Activated gamma-delta T cell treated with Interleukin-2 at 50 U/mL for 16 hours (primary cell): ENCODE measurements at regions not wholly inside any gene's neighbourhood (a gene's known extent, or its start where the extent isn't known, plus 50 kb on each side); places are given as distances from the start of the nearest gene placed in this dataset.

Experiments
- DNase-seq: peaks from one replicate; pipeline ENCODE4 v3.0.0-alpha.2; 2020

DNA sequence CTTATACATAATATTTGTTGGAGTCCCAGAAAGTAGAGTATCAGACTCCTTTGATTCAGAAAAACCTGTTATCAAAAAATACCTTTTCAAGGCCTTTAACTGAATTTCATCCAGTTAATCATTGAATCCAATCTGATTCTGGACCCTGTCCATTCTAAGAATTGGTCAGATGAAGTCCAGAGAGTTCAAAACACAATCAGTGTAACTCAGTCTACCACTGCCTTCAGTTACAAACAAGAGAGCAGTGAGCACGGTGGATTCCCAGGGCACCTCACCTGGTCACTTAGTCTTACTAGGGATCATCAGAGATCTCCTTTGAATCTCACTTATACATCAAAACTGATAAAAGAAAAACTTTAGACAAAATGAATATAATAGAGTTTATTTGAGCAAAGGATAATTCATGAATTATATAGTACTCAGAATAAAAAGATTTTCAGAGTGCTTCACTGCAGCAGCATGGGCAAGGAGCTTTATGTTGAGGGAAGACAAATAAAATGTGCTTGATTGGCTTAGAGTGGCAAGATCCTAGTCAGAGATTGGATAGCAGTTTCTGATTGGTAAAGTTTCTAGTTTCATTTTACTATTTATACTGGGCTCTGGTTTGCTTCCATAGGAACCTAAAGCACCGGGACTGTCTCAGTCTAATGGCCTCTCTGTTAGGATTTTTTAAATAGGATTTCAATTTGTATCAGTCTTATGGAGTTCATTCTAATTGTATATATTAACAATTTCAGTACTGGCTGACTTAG is 474.9 kb upstream of the GOLIM4 start:
- DNase-seq, result no peak

DNA sequence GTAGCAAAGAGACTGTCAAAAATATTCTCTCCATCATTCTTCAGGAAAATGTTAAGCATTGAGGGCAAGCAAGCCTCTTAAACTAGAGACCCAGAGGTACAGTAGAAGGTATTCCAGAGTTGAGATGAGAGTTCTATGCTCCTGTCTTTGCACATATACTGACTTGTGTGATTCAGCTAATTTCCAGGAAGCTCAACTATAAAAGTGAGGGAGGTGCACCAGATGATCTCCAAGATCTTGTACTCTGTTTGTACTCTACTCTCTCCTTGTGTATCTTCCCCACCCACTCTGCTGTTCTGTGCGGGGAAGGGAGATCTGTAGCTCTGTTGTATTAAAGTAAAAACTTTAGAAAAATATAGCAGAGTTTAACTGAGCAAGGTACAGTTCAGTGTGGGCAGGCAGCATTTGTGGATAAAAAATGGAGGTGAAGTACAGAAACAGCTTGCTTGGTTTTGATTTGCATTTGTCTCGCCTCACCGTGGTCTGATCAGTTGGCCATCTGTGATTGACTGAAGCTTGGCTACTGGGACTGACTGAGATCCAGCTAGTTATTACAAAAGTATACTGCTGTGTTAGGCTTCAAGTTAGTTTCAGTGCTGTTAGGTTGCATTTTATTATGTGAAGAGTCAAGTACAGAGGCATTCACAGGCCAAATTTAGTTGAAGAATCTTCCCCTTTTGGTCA is 463.1 kb upstream of the GOLIM4 start:
- DNase-seq, result no peak

DNA sequence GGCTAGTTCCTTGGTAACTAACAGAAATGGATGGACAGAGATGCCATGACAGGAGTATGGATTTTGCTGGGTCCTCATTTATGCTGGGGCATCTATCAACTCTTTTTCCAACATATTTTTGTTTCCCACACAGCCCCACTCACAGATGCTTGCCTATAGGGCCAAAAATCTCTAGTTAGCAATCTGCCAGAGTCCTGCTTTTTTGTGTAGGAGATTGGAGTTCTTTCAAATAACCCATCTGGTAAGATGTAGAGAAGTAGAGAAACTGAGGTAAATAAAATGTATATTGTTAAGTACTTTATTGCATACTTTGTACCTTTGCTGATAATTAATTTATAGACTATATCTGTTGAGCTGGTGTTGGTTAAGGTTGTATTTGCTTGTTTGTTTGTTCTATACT is 456.5 kb upstream of the GOLIM4 start:
- no peak for DNase-seq

DNA sequence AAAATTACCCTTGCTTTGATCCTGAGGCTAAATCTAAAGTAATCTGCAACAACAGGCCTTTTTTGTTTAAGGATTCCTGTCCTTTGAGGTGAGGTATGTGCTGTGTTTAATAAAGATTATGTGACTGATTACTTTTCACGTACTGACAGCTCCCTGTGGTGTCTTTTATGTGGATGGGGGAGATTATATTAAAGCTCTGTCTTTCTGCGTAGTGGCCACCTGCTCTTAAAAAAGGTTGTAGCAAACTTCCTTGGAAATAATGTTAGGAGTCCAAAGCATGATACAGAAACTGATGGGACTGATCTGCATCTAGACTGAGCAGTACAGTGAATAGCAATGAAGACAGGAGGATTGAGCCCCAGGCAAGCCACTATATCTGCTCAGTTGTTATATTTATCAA is 453.0 kb upstream of the GOLIM4 start:
- no peak for DNase-seq

DNA sequence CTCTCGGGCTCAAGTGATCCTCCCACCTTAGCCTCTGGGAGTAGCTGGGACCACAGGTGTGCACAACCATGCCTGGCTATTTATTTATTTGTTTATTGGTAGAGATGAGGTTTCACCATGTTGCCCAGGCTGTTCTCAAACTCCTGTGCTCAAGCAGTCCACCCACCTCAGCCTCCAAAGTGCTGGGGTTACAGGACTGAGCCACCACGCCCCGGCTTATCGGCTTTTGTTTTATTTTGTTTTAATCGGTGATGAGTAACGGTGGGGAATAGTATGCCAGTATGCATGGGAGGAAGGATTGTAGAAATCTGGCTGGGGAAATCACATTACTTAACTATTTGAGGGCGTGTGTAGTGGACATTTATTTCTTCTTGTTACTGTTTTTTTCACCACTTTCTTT is 451.0 kb upstream of the GOLIM4 start:
- DNase-seq, result no peak

DNA sequence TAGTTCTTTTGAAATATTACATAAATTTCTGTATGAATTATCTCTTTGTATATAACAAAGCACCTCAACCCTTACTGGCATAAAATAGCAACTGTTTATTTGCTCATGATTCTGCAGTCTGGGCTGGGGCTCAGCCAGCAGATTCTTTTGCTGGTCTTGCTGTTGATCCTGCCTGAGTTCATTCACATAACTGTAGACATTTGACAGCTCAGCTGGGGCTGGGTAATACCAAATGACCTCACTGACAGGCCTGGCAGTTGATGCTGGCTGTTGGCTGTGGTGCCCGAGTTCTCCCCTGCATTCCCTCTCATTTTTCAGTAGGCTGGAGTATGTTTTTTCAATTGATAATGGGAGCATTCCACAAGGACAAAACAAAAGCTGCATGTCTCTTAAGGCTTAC is 449.9 kb upstream of the GOLIM4 start:
- DNase-seq, result no peak

DNA sequence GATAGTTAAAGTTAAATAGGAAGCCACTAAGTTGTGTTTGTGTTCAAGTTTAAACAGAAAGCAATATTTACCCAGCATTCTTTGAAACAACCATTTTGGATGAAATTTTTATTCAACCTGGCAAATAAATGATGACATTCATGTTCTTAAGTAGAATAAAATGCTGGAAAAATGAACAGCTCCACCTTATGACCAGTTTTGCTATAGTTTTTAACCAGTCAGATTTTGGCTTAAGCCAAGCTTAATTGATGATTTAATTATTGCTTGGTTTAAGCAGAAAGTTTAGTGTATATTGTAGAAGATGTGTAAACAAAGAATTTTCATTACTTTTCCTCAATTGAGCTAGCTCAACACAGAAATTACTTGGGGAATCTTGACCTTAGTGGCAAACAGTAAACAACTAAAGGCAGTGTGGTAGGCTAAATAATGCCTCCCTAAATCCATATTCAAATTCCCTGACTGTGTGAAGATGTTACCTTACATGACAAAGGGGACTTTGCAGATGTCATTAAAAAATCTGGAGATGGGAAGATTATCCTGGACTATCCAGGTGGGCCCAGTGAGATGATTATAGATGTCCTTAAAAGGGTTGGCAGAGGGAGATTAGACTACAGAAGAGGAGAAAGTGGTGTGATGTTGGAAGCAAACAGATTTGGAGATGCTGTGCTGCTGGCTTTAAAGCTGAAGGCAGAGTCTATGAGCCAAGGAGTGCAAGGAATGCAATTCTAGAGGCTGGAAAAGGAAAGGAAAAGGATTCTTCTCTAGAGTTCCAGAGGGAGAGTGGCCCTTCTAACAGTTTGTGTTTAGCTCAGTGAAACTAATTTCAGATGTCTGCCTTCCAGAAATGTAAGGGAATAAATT is 448.6 kb upstream of the GOLIM4 start:
- DNase-seq, result no peak

DNA sequence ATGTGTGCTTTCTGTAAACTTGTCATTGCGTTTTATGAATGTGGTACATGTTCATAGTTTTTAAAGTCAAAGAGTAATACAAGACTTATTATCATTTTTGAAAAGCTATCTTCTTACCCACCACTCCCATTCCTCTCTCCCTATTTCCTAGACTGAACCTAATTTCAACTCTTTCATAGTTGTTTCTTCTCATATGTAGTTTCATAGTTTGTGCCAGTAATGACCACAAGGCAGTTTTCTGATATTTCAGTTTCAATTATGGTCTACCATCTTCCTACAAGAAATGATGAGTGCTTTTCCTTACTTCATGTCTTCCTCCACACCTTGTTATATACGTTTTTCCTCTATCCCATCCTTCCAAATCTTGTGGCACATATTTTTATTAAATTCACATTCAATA is 445.0 kb upstream of the GOLIM4 start:
- no peak for DNase-seq

DNA sequence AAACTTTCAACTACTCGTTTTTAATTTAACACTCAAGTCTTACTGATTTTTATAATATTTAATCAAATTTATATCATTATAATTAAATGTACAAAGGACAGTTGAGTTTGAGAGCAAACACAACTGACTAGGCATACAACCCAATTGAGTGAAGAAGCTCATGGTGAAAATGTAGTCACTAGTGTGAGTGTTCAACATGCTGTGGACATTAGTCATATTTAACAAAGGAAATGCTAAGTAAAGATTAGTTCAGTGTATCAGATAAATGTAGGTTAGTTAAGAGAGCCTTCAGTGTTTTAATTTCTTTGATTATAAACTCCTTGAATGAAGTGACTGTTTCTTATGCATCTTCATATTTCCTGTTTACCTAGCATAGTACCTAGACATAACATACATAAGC is 444.2 kb upstream of the GOLIM4 start:
- no peak for DNase-seq

DNA sequence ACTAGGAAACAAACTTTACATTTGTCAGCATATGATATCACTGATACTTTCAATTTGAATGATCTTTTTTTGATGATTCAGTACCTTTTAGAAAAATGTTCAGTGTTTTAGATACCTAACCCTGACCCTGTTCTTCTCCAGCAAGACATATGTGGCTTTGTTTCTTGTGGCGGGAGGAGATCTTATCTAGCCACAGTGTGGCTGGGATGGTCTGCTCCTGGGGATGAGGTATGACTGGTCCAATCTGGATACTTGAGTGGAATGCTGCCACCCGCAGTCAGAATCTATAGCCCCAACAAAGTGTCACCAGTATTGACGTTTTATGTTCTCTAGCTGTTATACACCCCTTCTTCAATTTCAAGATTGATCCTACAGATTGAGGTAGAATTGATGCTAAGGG is 439.0 kb upstream of the GOLIM4 start:
- DNase-seq, result no peak

DNA sequence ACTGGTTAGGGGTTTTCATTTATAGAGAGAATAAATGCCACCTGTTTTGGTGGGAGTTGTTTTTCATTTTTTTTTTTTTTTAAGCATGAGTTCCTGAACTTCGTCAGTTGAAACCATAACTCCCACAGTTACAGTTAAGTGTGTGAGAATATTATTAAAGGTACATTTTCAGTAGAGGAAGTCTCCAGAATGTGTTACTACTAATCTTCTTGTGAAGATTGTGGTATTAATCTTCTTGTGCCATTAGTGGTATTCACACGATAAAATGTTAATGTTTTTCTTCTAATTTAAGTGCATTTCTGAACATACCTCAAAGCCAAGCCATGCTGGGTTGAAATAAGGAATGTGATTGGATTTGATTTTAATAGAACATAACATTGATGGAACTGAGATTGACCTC is 437.9 kb upstream of the GOLIM4 start:
- DNase-seq, result no peak

DNA sequence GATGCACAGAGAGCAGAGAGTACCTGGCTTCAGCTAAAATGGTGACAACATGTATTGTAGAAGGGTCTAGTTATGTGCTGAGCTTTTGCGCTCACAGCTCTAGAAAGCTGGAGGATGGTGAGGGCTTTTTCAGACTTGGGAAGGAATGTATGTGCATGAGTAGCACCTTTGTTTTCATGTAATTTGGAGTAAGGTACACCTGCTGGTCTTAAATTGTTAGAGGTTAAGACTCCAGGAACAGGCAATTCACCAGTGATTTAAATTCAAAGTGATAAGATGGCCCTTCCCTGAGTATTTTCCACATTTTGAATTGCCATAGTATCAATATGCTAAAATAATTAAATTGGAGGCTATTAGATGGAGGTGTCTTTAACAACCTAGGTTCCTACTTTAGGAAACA is 436.4 kb upstream of the GOLIM4 start:
- no peak for DNase-seq

DNA sequence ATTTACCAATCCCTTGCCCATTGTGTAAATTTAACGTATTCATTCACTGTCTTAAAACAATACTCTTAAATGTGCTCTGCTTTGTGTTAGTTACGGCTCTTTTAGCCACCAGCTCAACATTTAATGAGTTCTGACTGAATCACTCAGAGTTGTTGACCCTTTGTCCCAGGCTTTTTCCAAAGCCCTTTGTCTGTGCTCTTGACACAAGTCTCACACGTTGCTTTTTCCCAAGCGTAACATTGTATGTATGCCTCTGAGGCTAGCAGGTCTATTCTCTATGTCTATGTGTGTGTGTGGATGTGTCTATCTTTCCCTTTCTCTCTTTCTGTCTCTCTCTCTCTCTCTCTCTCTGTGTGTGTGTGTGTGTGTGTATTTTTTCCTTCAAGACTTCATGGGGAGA is 435.4 kb upstream of the GOLIM4 start:
- no peak for DNase-seq

DNA sequence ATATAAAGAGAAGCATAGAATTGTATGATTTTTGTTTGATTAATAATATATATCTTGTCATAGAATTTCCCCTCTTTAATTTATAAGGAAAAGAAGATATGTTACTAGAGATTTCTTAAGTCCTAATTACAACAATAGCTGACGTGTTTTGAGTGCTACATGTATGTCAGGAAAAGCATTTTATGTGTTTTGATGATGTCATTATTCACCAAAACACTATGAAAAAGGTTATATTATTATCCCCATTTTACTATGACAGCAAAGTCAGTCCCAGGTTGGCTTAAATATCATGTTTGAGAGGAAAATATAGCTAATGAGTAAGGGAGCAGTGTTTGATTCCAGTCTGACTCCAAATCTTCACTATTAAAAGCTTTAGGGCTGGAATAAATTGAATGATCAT is 428.4 kb upstream of the GOLIM4 start:
- DNase-seq, result no peak

DNA sequence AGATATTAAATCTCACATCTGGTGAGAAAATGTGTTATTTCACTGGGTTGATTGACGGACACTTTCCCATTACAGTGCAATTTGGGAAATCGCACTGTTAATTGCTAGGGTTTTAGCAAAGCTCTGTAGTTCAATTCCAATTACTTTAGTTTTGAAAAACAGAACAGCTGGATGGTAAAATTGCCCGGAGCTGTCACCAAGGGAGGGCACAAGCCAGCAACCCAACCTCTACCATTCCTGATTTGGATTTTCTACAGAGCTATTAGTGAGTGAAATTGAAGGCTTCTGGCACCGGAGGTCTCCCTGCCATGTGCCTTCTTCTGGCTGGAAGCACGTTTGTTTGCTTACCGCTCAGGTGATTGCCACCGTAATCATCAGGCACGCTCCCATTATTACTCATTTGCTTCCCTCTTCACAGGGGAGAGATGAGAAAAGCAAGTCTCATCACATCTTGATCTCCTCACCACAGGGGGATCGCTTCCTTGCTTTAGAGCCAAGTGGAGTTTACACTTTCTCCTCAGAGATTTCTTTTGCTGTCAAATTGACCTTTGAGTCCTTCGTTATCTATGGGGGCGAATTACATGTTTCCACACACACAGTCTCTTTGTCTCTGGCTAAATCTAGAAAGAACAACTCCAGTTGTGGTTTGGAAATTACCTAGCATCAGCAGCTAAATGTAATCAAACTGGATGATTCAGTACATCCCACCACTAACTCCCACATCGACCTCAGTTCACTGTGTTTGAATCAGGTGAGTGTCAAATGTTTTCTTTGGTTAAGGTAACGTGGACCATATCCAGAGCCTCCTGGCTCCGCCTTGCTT is 421.7 kb upstream of the GOLIM4 start:
- DNase-seq, result no peak

DNA sequence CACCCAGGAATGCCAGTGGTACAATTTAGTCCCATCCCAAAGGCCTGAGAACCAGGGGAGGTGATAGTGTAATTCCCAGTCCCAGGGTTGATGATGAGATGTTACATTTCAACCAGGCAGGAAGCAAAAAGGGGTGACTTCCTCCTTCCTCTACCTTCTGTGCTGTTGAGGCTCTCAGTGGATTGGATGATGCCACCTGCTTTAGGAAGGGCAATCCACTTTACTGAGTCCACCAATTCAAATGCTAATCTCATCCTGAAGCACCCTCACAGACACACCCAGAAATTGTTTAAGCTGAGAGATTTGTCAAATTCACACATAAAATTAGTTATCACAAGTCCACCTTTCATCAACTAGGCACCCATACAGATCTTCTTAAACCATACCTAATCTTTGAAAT is 418.5 kb upstream of the GOLIM4 start:
- DNase-seq, result no peak

DNA sequence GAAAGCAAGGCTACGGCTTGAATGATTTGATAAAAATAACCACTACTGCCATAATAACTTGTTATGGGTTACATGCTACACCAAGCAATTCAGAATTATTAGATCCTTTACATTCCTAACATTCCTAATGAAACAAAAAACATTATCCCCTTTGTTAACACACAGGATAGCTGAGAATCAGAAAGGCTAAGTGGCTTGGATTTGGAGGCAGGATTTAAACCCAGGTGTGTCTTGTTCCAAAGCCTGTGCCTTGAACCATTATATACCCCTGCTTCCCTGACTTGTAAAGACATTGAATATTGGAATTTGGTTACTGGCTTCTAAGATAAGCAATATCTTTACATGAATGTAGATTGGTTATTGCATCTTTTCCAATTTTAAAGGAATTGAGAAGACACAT is 417.1 kb upstream of the GOLIM4 start:
- DNase-seq, result no peak

DNA sequence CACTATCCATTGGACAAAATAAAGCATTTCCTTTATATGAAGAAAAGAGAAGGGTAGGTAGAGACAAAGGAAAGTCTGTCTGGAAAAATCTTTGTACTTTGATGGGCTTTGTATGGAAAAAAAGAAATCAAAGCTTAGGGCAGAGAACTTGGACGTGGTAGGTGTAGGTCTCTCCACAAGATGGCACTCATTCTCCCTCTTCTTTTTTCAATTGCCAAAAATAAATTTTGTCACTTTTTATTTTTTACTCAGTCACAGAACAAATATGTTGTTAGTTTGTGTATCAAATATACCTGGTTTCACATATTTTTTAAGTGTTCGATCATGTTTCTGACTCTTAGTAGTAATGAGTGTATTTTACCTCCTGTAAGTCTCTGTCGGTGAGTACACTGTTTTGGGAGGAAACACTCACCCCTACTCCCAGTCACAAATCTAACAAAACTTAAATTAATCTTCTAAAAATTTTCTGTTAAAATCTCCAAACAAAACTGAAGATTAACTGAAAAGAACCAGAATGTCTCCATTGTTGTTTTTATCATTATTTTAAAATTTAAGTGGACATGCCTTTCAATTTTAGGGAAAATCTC is 415.8 kb upstream of the GOLIM4 start:
- no peak for DNase-seq

DNA sequence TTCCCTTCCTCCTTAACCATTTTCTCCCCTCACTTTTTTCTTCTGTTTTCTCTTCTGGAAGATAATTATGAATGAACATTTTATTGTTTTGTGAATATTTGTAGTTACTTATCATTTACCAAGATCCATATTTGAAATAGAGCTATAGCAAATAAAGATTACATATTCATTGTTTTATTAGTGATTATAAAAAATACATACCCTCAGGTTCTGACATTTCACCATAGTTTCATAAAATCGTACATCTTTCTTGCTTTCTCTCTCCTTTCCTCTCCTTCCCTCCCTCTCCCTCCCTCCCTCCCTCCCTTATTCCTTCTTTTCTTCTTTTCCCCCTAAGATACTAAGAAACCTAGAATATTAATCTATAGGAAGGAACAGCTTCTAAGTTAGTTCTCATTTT is 410.9 kb upstream of the GOLIM4 start:
- no peak for DNase-seq

DNA sequence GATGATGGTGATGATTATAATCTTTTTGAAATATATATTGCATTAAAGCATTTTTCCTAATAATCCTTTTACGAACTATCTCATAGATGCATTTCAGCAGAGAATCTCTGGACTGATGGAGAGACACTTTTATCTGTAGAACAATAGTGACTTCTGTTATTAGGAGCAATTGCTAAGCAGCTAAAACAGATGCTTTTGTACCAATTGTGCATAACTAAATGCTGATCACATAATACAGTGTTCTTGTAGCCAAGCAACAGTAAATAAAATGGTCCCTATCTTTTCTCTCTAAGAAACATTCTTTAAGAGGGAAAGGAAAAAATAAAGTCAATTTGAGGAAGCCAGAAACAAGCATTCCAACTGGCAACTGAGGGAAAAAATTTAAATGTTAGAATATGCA is 405.8 kb upstream of the GOLIM4 start:
- no peak for DNase-seq

DNA sequence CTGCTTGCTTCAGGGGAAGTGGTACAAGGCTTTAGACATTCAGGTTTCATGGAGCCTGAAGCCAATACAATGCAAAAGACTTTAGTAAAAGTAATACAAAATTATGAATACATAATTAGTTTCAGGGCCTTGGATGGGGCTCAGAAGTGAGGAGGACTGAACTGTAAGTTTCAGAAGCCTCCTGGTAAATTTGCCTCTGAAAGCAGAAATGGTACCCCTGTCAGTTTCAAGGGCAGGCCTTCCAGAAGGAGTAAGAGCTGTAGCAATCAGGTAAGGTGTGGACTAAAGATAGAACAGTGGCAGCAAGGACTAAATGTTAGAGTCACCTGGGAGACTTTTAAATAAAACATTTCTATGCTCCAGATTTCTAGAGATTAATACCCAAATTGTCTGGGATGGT is 402.5 kb upstream of the GOLIM4 start:
- DNase-seq, result no peak

DNA sequence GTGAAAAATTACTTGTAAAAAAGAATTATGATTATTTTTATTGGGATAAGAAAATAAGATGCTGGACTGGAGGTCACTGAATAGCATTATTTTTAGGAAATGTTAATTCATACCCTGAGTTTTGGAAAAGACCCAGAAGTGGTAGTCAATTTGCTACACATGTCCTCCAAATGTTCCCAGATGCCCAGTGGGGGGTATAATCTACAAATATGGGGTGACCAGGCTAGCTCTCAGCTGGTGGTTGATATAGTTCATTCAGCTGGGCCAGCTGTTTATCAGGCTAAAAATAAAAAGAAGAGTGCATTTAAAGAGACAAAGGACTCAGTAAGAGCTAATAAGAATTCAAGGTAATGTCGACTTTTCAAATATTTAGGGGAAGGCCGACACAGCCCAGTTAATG is 402.0 kb upstream of the GOLIM4 start:
- DNase-seq, result no peak

DNA sequence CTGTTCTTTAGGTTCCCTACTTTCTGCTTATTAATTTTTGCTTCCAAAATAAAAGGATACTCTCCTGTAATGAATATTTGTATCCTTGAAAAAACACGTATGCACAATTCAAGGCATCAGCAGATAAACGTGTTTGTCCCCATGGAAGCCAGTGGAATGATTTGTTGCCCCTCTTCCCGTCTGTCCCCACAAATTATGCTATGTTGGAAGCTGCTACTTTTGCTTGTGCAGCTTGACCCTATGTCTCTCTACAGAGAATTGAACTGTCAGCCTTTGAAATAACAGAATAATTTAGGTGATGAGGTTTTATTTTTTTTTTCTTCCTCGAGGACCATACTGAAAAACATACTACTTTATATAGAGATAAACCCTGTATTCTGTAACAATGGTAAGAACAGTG is 401.5 kb upstream of the GOLIM4 start:
- no peak for DNase-seq
